ENCODE measurements at regions not wholly inside any gene's neighbourhood (a gene's known extent, or its start where the extent isn't known, plus 50 kb on each side); places are given as distances from the start of the nearest gene placed in this dataset.

DNA sequence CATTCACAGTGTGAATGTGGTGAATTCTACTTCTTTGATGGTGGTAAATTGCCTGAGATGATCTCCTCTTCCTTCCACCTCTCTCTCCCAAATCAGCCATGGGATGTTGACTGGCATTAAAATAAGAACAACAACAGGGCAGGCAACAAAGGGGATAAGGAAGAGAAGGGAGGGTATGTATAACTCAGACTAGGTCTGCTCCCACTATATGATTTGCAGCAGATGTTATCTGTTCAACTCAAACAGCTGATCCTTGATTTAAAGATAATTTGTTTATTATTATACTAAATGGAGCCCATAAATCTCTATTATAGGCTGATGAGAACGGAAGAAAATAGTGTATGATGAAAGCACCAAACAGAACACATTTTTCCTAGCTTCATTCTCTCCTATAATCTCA is 262.0 kb downstream of the BTBD3 start:
- H3K9me3 ChIP-seq (ENCODE audit: insufficient read depth, low read length) = no peaks in the 10 kb centered on the region
- no peaks in the 10 kb centered on the region for H3F3A ChIP-seq (ENCODE audit: insufficient read depth)
- TF ChIP-seq EZH2phosphoT487 (conservative IDR thresholded peaks at IDR 0.05; ENCODE audit: low read length) (no peak), CTCF (IDR thresholded peaks at IDR 0.05; ENCODE audit: insufficient read depth, low read length, poor library complexity, severe bottlenecking) (no peak)
- H3K9ac ChIP-seq (ENCODE audit: low read length) = no peak overlapping the region
- H2AFZ ChIP-seq (ENCODE audit: low read depth, low read length, severe bottlenecking) = no peak overlapping the region
- H3K4me3 ChIP-seq (ENCODE audit: insufficient read depth, low read length, poor library complexity, severe bottlenecking) = no peak overlapping the region
- H3K27me3 ChIP-seq (ENCODE audit: low read length) = no peaks in the 10 kb centered on the region
- no peak overlapping the region for H3K4me2 ChIP-seq (ENCODE audit: low read depth, low read length, poor library complexity, severe bottlenecking)
- no peaks in the 10 kb centered on the region for H4K20me1 ChIP-seq (ENCODE audit: low read depth, low read length)
- H3K36me3 ChIP-seq (ENCODE audit: low read length) = no peaks in the 10 kb centered on the region
- H3K27ac ChIP-seq (ENCODE audit: low read depth, low read length) = no peak overlapping the region
- no peaks in the 10 kb centered on the region for H3K9me2 ChIP-seq (replicated peaks; ENCODE audit: insufficient read depth, low read length)
- no peaks in the 10 kb centered on the region for H3K79me2 ChIP-seq (ENCODE audit: insufficient read depth, low read length)

GRCh38 chr20:12180107-12180661 is 262.5 kb downstream of the BTBD3 start:
- Histone ChIP-seq H3K9ac (ENCODE audit: low read length) (no peak overlapping the region), H3F3A (ENCODE audit: insufficient read depth) (no peaks in the 10 kb centered on the region), H3K4me2 (ENCODE audit: low read depth, low read length, poor library complexity, severe bottlenecking) (no peak overlapping the region), H4K20me1 (ENCODE audit: low read depth, low read length) (no peaks in the 10 kb centered on the region), H3K9me3 (ENCODE audit: insufficient read depth, low read length) (no peaks in the 10 kb centered on the region), H3K9me2 (replicated peaks; ENCODE audit: insufficient read depth, low read length) (no peaks in the 10 kb centered on the region), H3K79me2 (ENCODE audit: insufficient read depth, low read length) (no peaks in the 10 kb centered on the region), H3K36me3 (ENCODE audit: low read length) (no peaks in the 10 kb centered on the region), H2AFZ (ENCODE audit: low read depth, low read length, severe bottlenecking) (no peak overlapping the region), H3K4me3 (ENCODE audit: insufficient read depth, low read length, poor library complexity, severe bottlenecking) (no peak overlapping the region), H3K27me3 (ENCODE audit: low read length) (no peaks in the 10 kb centered on the region), H3K27ac (ENCODE audit: low read depth, low read length) (no peak overlapping the region)
- TF ChIP-seq EZH2phosphoT487 (conservative IDR thresholded peaks at IDR 0.05; ENCODE audit: low read length) = no peak
- TF ChIP-seq CTCF (IDR thresholded peaks at IDR 0.05; ENCODE audit: insufficient read depth, low read length, poor library complexity, severe bottlenecking) = no peak

DNA sequence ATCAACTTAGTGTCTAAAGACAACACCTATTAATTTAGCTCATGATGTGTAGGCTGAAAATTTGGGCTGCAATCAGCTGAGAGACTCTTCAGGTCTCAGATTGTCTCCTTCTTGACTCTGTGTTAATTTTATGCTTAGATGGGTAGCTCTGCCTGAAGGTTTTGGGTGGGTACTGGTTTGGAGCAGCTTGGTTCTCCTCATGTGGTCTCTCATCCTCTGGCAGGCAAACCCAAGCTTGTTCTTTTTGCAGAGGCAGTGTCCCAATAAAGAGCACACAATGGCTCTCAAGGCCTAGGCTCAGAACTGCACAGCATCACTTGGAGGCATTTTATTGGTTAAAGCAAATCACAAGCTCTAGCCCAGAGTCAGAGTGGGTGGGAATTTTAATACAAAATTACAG is 280.6 kb downstream of the BTBD3 start:
- H3K27me3 ChIP-seq (ENCODE audit: low read length) = no peaks in the 10 kb centered on the region
- no peak overlapping the region for H3K4me2 ChIP-seq (ENCODE audit: low read depth, low read length, poor library complexity, severe bottlenecking)
- TF ChIP-seq EZH2phosphoT487 (conservative IDR thresholded peaks at IDR 0.05; ENCODE audit: low read length) = no peak
- no peak for TF ChIP-seq CTCF (IDR thresholded peaks at IDR 0.05; ENCODE audit: insufficient read depth, low read length, poor library complexity, severe bottlenecking)
- H3K9me2 ChIP-seq (replicated peaks; ENCODE audit: insufficient read depth, low read length) = no peaks in the 10 kb centered on the region
- H2AFZ ChIP-seq (ENCODE audit: low read depth, low read length, severe bottlenecking) = no peak overlapping the region
- H3K36me3 ChIP-seq (ENCODE audit: low read length) = no peaks in the 10 kb centered on the region
- no peak overlapping the region for H3K4me3 ChIP-seq (ENCODE audit: insufficient read depth, low read length, poor library complexity, severe bottlenecking)
- no peaks in the 10 kb centered on the region for H3F3A ChIP-seq (ENCODE audit: insufficient read depth)
- no peaks in the 10 kb centered on the region for H4K20me1 ChIP-seq (ENCODE audit: low read depth, low read length)
- no peaks in the 10 kb centered on the region for H3K9me3 ChIP-seq (ENCODE audit: insufficient read depth, low read length)
- no peak overlapping the region for H3K27ac ChIP-seq (ENCODE audit: low read depth, low read length)
- no peaks in the 10 kb centered on the region for H3K79me2 ChIP-seq (ENCODE audit: insufficient read depth, low read length)
- H3K9ac ChIP-seq (ENCODE audit: low read length) = no peak overlapping the region
